ENCODE measurements at regions not wholly inside any gene's neighbourhood (a gene's known extent, or its start where the extent isn't known, plus 50 kb on each side); places are given as distances from the start of the nearest gene placed in this dataset.

- TF ChIP-seq, protein P1, sequence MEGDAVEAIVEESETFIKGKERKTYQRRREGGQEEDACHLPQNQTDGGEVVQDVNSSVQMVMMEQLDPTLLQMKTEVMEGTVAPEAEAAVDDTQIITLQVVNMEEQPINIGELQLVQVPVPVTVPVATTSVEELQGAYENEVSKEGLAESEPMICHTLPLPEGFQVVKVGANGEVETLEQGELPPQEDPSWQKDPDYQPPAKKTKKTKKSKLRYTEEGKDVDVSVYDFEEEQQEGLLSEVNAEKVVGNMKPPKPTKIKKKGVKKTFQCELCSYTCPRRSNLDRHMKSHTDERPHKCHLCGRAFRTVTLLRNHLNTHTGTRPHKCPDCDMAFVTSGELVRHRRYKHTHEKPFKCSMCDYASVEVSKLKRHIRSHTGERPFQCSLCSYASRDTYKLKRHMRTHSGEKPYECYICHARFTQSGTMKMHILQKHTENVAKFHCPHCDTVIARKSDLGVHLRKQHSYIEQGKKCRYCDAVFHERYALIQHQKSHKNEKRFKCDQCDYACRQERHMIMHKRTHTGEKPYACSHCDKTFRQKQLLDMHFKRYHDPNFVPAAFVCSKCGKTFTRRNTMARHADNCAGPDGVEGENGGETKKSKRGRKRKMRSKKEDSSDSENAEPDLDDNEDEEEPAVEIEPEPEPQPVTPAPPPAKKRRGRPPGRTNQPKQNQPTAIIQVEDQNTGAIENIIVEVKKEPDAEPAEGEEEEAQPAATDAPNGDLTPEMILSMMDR (IDR thresholded peaks at IDR 0.05; ENCODE audit: low read depth, low read length) = no peak
These were observed 80.2 kb downstream of the NCOR2 start for GRCh38 chr12:124487066-124487833.

DNA sequence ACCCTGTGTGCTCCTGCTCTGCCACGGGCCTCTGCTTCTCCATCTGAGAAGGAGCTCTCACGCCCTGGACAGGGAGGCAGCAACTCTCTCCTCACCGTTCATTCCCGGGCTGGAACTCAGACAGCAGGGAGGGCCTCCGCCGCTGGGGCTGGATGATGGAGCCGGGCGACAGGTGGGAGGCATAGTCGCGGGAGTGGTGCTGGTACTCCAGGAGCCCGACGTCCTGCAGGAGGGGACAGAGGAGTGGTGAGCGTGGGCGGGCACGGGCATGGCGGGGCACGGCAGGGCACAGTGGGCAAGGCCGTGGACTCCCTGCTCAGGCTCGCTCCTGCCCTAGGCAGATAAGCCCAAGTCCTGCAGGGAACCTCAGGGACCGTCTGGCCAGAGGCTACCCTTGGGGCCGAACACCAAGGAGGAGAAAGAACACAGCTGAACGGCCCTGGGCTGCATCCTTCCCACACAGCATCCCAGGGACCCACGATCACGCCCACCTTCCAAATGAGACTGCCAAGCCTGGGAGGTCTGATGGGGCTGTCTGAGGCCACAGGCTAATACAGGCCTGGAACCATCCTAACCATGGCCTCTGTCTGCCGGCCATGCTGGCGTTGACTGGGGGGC is 81.0 kb downstream of the NCOR2 start:
- no peak for DNase-seq (ENCODE audit: extremely low read depth, low read depth)
- TF ChIP-seq, protein P1 (IDR thresholded peaks at IDR 0.05; ENCODE audit: low read depth, low read length) = no peak

More at GRCh38 chr12:124487066-124487833, 80.2 kb downstream of the NCOR2 start:
- no peak for DNase-seq (ENCODE audit: extremely low read depth, low read depth)

DNA sequence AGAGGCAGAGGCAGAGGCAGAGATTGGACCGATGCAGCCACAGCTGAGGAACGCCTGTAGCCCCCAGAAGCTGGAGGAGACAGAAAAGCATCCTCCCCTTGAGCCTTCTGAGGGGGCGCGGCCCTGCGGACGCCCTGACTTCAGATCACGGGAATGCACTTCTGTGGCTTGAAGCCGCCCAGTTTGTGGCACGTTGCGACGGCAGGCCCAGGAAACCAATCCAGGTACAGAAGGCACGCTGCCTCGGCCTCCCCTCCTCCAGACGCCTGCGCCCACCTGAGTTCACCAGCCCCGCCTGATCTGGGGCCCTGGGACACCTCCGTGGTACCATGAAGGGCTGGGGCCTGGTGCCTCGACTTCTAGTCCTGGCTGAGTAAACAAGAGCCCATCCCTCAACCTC is 82.0 kb downstream of the NCOR2 start:
- TF ChIP-seq, protein P1 (IDR thresholded peaks at IDR 0.05; ENCODE audit: low read depth, low read length) = no peak
- DNase-seq (ENCODE audit: extremely low read depth, low read depth) = no peak

DNA sequence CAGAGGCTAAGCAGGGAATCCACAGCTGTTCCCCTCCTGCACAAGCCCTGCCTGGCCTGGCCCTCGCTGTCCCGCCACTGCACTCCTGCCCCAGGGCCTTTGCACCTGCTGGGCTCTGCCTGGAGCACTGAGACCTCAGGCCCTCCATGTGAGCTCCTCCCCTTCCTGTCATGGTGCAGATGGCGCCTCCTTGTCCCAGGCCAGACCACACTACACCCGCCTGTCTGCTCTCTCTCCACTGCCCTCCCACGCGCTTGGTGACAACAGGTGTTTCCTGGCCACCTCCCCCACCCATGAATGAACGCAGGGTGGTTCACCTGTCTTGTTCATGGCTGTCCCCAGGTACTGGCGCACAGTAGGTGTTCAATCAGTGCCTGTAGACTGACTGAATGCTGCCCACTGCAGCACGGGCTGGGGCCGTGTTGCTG is 82.9 kb downstream of the NCOR2 start:
- TF ChIP-seq, protein P1 (IDR thresholded peaks at IDR 0.05; ENCODE audit: low read depth, low read length) = no peak
- DNase-seq (ENCODE audit: extremely low read depth, low read depth) = no peak

DNA sequence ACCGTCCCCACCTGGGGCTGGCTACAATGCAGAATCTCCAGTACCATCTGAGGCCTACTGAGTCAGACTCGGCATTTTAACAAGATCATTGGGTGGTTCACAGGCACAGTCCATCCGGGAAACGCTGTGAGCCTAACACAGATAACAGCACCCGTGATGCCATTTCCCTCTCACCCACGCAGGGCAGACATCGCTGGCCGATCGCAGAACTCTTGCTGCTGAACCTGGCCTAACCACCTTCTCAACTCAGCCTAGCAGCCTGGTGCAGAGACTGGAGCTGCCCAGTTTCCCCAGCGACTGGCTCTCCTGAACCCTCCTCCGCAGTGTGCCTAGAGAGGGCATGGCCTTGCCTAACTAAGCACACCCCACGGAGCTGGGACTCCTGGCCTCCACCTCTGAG is 83.3 kb downstream of the NCOR2 start:
- TF ChIP-seq, protein P1 (IDR thresholded peaks at IDR 0.05; ENCODE audit: low read depth, low read length) = no peak

GRCh38 chr12:124482901-124483799 is 84.3 kb downstream of the NCOR2 start:
- no peak for DNase-seq (ENCODE audit: extremely low read depth, low read depth)
- TF ChIP-seq, protein P1 (IDR thresholded peaks at IDR 0.05; ENCODE audit: low read depth, low read length) = no peak

More for the DNA sequence above, 83.3 kb downstream of the NCOR2 start:
- no peak for DNase-seq (ENCODE audit: extremely low read depth, low read depth)
